Activated B cell treated with CpG ODN at 0.5 μM for 24 hours (primary cell): ENCODE measurements at regions not wholly inside any gene's neighbourhood (a gene's known extent, or its start where the extent isn't known, plus 50 kb on each side); places are given as distances from the start of the nearest gene placed in this dataset.

Source experiments
- ATAC-seq: fragments of 200-7000 bp; cut with Tn5 transposase; one replicate; pipeline ENCODE4 v1.10.0; 2021; ENCODE audit warnings: low read depth, mild to moderate bottlenecking, moderate library complexity
- CTCF ChIA-PET: fragments of 350-600 bp; sonication (Branson Sonifier 250); formaldehyde crosslinking; loops from one replicate; lab custom pipeline; 2021; ENCODE audit warnings: antibody characterized with exemption; lab: Charles Lee
- POLR2A ChIA-PET: fragments of 350-600 bp; sonication (Branson Sonifier 250); formaldehyde crosslinking; loops from one replicate; lab custom pipeline; 2021; ENCODE audit warnings: antibody characterized with exemption; lab: Charles Lee
- DNase-seq: peaks from one replicate; pipeline ENCODE4 v3.0.0; 2022
- H3K27ac Mint-ChIP-seq: one replicate; pipeline ENCODE4 v1.8.0; 2020; ENCODE audit warnings: mixed read lengths
- H3K27me3 Mint-ChIP-seq: one replicate; pipeline ENCODE4 v1.8.0; 2021; ENCODE audit warnings: mixed read lengths
- H3K36me3 Mint-ChIP-seq: one replicate; pipeline ENCODE4 v1.8.0; 2021; ENCODE audit warnings: low read depth, mixed read lengths
- H3K4me1 Mint-ChIP-seq: one replicate; pipeline ENCODE4 v1.8.0; 2021; ENCODE audit warnings: mixed read lengths
- H3K4me3 Mint-ChIP-seq: one replicate; pipeline ENCODE4 v1.8.0; 2020; ENCODE audit warnings: mild to moderate bottlenecking, mixed read lengths
- H3K9me3 Mint-ChIP-seq: one replicate; pipeline ENCODE4 v1.8.0; 2020; ENCODE audit warnings: mixed read lengths
- CTCF ChIP-seq: fragments of 200-600 bp; IDR thresholded peaks from one replicate; pipeline ENCODE4 v1.8.0; 2022; ENCODE audit warnings: antibody characterized with exemption, mild to moderate bottlenecking
- intact Hi-C: fragments of 100-400 bp; cut with micrococcal nuclease; formaldehyde crosslinking; loops from one replicate; pipeline ENCODE4 v1.15.1; 2024

DNA sequence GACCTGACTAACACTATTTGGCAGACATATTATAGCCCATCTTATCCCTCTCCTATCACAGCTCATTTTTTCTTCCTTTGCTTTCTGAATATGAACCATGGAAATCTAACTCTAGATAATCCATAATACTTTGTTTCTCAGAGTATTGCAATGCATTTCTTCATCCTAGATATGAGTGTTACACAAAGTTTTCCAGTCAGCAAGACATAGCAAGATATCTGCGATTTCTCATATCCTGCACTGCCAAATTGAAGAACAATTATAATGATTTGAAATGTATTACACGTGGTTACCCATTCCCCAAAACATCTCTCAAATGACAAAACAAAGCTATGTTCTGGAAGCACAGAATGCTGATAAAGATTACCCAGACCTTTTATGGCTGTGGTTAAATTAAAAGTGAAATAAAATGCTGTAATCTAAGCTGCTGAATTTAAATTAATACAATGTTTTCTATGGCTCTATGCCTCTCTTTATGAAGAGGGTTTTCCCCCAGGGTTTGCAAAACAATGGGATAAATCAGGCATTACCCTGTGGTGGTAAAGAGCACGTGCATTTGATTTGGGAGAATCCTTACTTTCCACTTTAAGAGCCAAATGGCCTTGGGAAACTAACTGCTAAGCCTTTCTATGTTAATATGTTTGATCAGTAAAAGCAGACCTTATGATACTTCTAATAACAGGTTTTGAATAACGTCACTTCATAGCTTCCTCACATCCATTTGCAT, 1291.0 kb upstream of the CNTN5 start:
- H3K4me1 Mint-ChIP-seq, result no peaks in the 10 kb centered on the region
- ChIA-PET POLR2A (no interaction called here), CTCF (no interaction called here)
- H3K27me3 Mint-ChIP-seq, result no peaks in the 10 kb centered on the region
- peaks cover 8% of the 10 kb centered on the region for H3K9me3 Mint-ChIP-seq
- ATAC-seq, result no peak
- intact Hi-C loops, result no loop called here
- no peak overlapping the region for H3K27ac Mint-ChIP-seq
- no peak for TF ChIP-seq CTCF
- no peaks in the 10 kb centered on the region for H3K36me3 Mint-ChIP-seq
- no peak overlapping the region for H3K4me3 Mint-ChIP-seq
- no peak for DNase-seq

- TF ChIP-seq CTCF, result no peak
- Mint-ChIP-seq H3K27me3 (no peaks in the 10 kb centered on the region), H3K27ac (no peak overlapping the region), H3K36me3 (no peaks in the 10 kb centered on the region), H3K4me3 (no peak overlapping the region), H3K9me3 (peaks cover 8% of the 10 kb centered on the region), H3K4me1 (no peaks in the 10 kb centered on the region)
- intact Hi-C loops, result no loop called here
- CTCF ChIA-PET, result no interaction called here
- POLR2A ChIA-PET, result no interaction called here
- DNase-seq (no peak), ATAC-seq (no peak)
Measured at GRCh38 chr11:97732011-97732632, 1288.6 kb upstream of the CNTN5 start.

GRCh38 chr11:97738751-97739150, 1282.0 kb upstream of the CNTN5 start:
- Mint-ChIP-seq H3K27me3 (no peaks in the 10 kb centered on the region), H3K4me3 (no peak overlapping the region), H3K27ac (no peak overlapping the region), H3K9me3 (peaks cover 28% of the 10 kb centered on the region), H3K4me1 (no peaks in the 10 kb centered on the region), H3K36me3 (no peaks in the 10 kb centered on the region)
- no peak for ATAC-seq
- intact Hi-C loops, result no loop called here
- no peak for DNase-seq
- TF ChIP-seq CTCF, result no peak
- POLR2A ChIA-PET, result no interaction called here
- CTCF ChIA-PET, result no interaction called here

- CTCF ChIA-PET, result no interaction called here
- H3K36me3 Mint-ChIP-seq, result no peaks in the 10 kb centered on the region
- H3K9me3 Mint-ChIP-seq, result peaks cover 23% of the 10 kb centered on the region
Measured at GRCh38 chr11:97739932-97740800, 1280.6 kb upstream of the CNTN5 start.

More at GRCh38 chr11:97739932-97740800, 1280.6 kb upstream of the CNTN5 start:
- Mint-ChIP-seq H3K27ac (no peak overlapping the region), H3K4me1 (no peaks in the 10 kb centered on the region), H3K27me3 (no peaks in the 10 kb centered on the region), H3K4me3 (no peak overlapping the region)
- ATAC-seq (no peak), DNase-seq (no peak)
- intact Hi-C loops, result no loop called here
- POLR2A ChIA-PET, result no interaction called here
- no peak for TF ChIP-seq CTCF
